ENCODE measurements at regions not wholly inside any gene's neighbourhood (a gene's known extent, or its start where the extent isn't known, plus 50 kb on each side); places are given as distances from the start of the nearest gene placed in this dataset.
"Not testable (repeated sequence)": the region's sequence is repeated elsewhere in the genome, so short reads cannot be mapped to it uniquely, and the experiment has no call there.

DNA sequence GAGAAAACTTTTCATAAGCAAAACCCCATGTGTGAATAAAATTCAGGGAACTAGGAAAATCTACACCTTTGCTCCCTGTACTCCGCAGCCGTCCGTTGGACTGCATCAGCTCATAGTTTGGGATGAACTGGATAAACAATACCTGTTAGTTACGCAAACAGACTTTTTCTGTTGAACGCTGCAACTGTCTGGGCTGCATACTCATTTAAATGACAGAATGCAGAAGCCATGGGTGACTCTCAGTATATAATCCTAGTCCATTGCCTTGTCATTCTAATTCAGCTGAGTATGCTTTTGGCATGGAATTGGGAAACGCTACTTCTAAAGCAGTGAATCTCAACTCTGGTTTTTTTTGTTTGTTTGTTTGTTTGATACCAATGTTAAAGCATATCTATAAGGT lies 151.6 kb downstream of the SLITRK1 start:
- DNase-seq (ENCODE audit: low read depth in 2 of 2): no peak

DNA sequence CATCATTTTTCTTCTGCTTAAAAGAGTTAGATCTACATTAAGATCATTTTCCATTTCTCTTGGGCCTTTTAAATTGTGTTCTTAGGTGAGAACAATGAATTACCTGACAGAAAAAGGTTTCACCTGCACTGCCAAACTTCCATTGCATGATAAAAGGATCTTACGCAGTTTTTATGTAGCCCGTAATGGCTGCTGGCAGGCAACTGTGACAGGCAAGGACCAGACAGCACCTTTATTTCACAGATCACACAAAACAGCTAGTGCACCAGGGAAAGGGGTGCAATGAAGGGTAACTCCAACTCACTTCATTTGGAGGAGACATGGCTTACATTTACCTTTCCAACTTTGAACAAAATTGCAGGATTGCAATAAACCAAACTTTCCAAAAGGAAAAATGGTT lies 159.8 kb downstream of the SLITRK1 start:
- no peak for DNase-seq (ENCODE audit: low read depth in 2 of 2)

- DNase-seq (ENCODE audit: low read depth in 2 of 2): no peak
Observed at GRCh38 chr13:83716121-83716520, 166.2 kb downstream of the SLITRK1 start.

- no peak for DNase-seq (ENCODE audit: low read depth in 2 of 2)
Observed at GRCh38 chr13:83714236-83714635, 168.0 kb downstream of the SLITRK1 start.

DNA sequence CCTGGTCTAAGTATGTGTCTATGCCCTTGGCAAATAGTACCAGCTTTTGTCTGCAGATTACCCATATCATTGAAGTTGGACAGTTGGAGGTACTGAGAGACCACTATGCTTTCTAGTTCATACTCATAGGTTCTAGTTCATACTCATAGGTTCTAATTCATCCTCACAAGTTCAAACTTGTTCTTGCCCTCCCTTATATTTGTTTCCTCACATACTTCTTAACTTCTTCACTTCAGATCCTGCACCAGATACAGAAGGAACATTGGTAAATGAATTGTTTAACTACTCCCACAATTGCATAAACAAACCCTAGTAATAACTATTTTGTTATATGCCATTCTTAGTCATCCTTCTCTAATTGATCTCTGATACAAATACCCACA lies 172.2 kb downstream of the SLITRK1 start:
- no peak for DNase-seq (ENCODE audit: low read depth in 2 of 2)

GRCh38 chr13:83709426-83710132 lies 172.7 kb downstream of the SLITRK1 start:
- no peak for DNase-seq (ENCODE audit: low read depth in 2 of 2)

- no peak for DNase-seq (ENCODE audit: low read depth in 2 of 2)
Observed at GRCh38 chr13:83702021-83702420, 180.3 kb downstream of the SLITRK1 start.

DNA sequence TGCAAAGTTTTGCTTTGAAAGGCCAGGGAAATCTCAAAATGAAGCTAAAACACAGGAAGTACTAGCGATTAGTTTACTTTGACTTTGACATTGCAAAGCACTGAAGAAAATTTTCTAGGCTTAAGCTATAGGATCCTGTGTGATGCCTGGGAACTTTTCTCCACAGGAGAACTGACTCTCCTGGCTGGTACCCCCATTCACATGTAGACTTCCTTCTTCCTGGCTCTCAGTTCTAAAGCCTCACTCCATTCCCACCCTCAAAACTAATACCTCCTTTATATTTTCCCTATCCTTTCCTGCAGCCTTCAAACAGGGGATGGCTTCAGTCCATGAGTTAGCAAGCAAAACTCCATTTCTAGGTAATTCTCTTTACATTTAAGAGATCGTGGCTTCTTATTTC lies 189.5 kb downstream of the SLITRK1 start:
- DNase-seq (ENCODE audit: low read depth in 2 of 2): no peak

GRCh38 chr13:83691966-83692365 lies 190.3 kb downstream of the SLITRK1 start:
- DNase-seq (ENCODE audit: low read depth in 2 of 2): no peak

GRCh38 chr13:83681547-83681946 lies 200.7 kb downstream of the SLITRK1 start:
- no peak for DNase-seq (ENCODE audit: low read depth in 2 of 2)

DNA sequence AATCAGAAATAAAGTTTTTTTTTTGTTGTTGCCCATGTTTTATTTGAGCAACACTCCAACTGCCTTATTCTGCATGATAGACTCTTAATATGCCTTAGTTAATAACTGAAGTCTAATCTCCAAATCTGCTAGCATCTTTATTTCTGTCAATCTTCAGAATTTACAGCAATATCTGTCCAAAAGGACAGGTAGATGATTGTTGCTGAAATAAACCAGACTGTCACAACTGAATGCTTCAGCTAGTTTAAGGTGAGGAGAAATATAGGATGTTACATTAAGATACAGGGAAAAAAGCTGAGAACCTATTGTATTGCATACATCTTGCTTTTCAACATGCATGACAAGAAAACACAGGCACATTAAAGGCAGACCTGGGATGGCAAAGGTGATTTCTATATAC lies 204.3 kb downstream of the SLITRK1 start:
- DNase-seq (ENCODE audit: low read depth in 2 of 2): no peak

GRCh38 chr13:83672612-83673011 lies 209.7 kb downstream of the SLITRK1 start:
- DNase-seq (ENCODE audit: low read depth in 2 of 2): no peak

DNA sequence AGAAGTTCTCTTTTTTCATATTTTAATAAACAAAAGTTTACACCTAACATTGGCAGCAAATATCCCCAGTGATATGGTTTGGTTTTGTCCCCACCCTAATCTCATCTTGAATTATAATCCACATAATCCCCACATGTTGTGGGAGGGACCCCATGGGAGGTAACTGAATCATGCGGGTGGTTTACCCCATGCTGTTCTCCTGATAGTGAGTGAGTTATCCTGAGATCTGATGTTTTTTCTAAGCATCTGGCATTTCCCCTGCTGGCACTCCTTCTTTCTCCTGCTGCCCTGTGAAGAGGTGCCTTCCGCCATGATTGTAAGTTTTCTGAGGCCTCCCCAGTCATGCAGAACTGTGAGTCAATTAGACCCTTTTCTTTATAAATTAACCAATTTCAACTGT lies 214.7 kb downstream of the SLITRK1 start:
- no peak for DNase-seq (ENCODE audit: low read depth in 2 of 2)

- no peak for DNase-seq (ENCODE audit: low read depth in 2 of 2)
Observed at GRCh38 chr13:83666141-83666540, 216.1 kb downstream of the SLITRK1 start.

DNA sequence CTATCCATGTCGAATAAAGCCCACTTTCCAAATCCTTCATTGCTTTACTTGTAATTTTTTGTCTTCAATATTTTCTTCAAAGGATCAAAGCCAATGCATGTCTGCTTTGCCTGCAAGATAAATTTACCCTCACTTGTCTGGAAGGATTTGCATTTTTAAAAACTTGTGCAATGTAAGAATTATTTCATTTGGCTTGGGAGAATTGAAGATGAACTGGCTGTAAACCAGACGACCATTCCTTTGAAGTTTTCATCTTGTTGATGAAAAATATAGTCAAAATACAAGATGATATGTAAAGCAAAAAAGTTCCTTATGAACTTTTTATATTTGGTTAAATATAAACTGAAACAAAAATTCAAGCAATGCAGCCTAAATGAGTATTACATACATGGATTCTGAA lies 225.0 kb downstream of the SLITRK1 start:
- DNase-seq (ENCODE audit: low read depth in 2 of 2): no peak

GRCh38 chr13:83642617-83643016 lies 239.7 kb downstream of the SLITRK1 start:
- DNase-seq (ENCODE audit: low read depth in 2 of 2): not testable (repeated sequence)

DNA sequence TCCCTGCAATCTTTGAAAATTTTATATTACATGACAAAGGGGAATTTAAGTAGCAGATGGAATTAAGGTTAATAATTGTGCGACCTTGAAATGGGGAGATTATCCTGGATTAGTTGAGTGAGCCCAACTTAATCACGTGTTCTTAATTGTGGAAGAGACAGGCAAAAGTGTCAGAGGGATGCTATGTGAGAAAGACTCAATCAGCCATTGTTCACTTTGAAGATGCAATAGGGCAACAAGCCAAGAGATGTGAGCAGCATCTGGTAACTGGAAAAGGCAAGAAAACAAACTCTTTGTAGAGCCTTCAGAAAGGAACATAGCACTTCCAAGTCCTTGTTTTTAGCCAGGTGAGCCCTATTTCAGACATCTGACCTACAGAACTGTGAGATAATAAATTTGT lies 247.7 kb downstream of the SLITRK1 start:
- no peak for DNase-seq (ENCODE audit: low read depth in 2 of 2)

DNA sequence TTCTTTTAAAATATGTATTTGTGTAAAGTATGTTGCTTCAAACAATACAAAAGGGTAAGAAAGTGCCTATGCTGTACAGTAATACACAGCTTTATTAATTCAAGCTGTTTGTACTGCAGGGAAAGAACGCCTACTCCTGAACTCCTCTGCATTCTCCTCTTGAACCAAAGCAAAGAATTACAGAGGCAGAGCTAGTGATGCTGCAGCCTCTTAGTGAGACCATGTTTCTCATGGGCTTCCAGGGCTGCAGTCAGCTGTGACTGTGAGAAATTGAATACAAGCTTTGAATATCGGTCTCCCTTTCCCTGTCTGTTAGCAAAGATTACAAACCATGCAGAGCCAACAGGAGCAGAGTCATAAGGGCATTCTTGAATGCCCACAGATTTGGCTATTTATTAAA lies 248.5 kb downstream of the SLITRK1 start:
- DNase-seq (ENCODE audit: low read depth in 2 of 2): no peak

DNA sequence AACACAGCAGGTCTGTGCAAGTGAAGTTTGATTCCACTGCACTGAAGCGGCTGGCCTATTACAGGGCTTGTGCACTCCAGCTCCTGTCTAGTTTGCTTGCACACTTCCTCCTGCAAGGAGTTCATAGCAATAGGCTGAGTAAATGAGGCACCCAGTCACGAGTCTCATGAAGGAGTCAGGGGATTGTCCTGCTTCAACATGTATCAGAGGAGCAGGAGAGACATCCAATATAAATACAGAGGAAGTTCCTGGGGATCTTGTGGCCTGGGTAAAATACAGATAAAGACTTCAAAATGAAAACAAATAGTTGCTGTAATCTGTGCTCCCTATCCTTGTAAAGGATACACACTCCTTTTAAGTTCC lies 259.9 kb downstream of the SLITRK1 start:
- no peak for DNase-seq (ENCODE audit: low read depth in 2 of 2)

- no peak for DNase-seq (ENCODE audit: low read depth in 2 of 2)
Observed at GRCh38 chr13:83621765-83622421, 260.4 kb downstream of the SLITRK1 start.

DNA sequence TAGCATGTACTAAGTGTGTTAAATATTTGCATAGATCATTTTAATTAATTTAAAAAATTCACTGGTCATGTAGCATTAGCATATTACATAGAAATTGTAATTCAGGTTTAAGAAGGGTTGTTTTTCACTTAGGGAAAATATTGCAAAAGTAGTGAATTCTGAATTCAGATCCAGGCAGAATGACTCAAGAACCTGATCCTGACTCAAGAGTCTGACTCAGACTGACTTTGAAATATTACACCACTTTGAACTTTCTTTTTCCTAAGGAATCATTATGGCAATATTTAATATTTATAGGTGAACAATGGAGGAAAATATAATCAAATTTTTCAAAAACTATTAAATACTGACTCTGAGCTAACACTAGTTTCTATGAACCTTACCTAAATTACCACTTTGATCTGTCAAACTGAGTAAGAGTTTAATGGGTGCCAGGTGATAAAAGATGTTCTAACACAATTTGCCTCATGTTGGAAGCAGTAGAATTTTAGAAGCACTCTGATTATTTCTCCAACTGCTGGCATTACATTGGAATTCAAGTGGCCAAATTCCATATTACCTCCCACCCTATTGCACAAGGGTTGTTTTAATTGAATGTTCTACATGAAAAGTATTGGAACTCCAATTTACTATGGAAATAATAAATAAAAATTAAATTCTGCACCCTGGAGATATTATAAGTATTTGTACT lies 261.6 kb downstream of the SLITRK1 start:
- no peak for DNase-seq (ENCODE audit: low read depth in 2 of 2)

DNA sequence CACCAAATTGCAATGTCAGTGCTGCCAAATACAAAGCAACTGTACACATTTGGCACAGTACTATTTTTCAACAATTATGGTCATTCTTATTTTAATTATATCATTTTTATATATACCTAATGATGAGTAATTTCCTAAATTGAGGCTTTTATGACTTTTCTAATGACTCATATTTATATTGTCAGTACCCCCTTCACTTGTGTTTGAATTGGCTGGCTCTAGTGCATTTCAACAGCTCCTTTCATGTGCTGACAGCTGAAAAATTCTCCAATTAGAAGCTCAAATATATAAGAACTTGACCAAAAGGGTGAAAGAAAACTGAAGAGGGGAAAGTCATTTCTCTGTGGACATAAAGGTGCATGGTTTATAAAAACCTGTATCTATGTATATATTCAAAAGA lies 263.3 kb downstream of the SLITRK1 start:
- DNase-seq (ENCODE audit: low read depth in 2 of 2): no peak

DNA sequence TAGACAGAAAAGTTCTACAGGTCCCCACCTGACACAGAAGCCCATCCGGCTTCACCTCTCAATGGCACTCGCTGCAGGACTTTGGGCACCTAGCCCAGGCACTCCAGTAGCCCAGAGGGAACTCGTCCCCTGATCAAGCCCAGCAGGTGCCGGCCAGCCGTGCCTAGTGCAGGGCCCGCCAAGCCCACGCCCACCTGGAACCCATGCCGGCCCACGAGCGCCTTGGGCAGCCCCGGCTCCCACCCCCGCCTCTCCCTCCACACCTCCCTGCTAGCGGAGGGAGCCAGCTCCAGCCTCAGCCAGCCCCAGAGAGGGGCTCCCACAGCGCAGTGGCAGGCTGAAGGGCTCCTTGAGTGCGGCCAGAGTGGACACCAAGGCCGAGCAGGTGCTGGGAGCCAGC lies 268.8 kb downstream of the SLITRK1 start:
- no peak for DNase-seq (ENCODE audit: low read depth in 2 of 2)
